ENCODE measurements at regions not wholly inside any gene's neighbourhood (a gene's known extent, or its start where the extent isn't known, plus 50 kb on each side); places are given as distances from the start of the nearest gene placed in this dataset.

GRCh38 chr12:115895247-115895646, 382.2 kb downstream of the MED13L start:
- TF ChIP-seq CTCF (conservative IDR thresholded peaks at IDR 0.05; ENCODE audit: low read length) (peak; percentile 50; the same call in 1 of the 2 replicates), EZH2phosphoT487 (IDR thresholded peaks at IDR 0.05; ENCODE audit: borderline replicate concordance) (no peak)

Data from Loucy (cell line).